GM18951 (cell line): ENCODE measurements at regions not wholly inside any gene's neighbourhood (a gene's known extent, or its start where the extent isn't known, plus 50 kb on each side); places are given as distances from the start of the nearest gene placed in this dataset.

Experiments
- POLR2A ChIP-seq: IDR thresholded peaks from 4 replicates; pipeline ENCODE4 v1.6.1; 2011; ENCODE audit warnings: mild to moderate bottlenecking; ENCODE audit not compliant: insufficient read length, insufficient read depth; ENCODE audit errors: extremely low read depth
- in situ Hi-C: fragments of 300-500 bp; cut with MboI; formaldehyde crosslinking; loops from one replicate; pipeline ENCODE4 v1.12.0; 2022; ENCODE audit warnings: low sequenced_read_pairs, mixed read lengths, inconsistent platforms; ENCODE audit not compliant: unreplicated experiment

DNA sequence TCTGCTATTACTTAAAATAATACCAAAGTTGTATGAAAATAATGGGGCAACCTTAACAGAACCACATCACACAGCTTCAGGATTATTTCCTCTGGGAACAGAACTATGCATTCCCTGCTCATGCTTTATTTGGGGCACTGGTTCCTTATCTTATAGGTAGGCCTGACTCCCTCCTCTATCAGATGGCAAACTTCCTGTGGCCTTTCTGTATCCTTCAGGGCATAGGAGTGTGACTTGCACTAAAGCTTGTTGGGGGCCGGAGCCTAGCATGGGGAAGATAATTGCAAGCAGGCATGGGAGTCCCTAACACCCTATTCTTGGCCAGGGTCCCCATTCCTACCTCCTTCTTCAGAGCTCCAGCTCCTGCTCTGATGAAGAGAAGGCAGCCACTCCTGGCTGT lies 167.2 kb upstream of the SERTAD2 start:
- no peak for TF ChIP-seq POLR2A
- in situ Hi-C loops, result no loop called here

DNA sequence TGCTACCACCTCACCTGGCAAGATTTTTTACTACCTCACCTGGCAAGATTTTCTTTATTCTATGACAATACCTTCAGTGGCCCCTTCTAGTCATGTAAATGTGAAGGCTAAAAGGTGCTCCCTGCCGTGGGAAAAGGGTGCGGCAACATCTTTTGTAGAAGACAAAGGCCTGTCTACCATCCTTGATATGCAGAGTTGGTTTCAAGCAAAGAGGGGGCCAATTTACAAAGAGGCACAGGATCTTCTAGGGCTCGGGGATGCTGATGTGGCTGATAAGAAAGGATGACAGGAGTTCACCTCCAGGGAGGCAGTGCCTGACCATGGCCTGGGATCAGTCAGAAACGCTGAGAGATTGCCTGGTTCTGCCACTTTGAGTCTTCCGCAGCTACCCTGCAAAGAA lies 165.4 kb upstream of the SLC1A4 start:
- in situ Hi-C loops, result no loop called here
- no peak for TF ChIP-seq POLR2A

DNA sequence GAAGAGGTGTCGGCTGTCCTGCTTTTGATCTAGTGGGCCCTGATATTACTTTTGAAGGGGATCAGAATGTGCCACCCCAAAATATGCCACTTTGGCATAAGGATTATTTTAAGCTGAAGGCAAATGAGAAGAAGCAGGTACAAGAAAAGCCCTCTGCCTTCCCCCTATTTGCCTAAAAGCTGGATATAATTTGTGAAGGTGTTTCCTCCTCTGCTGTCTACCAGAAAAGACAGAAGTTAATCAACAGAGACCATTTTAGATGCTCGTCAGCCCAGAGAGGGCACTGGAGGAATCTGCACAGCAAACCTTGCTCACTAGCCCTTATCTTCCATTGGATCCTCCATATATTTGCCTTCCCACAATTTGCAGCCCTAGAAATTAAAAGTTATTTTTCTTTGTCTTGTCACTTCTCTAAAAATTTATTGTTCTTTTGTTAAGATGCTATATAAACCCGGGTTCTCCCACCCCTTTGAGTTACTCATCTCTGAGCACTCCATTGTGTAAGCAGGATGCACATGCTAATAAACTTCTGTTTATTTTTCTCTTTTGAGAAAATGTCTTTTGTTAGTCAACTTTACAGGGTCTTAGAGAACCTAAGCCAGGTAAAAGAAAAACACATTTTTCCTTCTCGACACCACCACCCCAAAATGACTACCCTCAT lies 163.2 kb upstream of the SLC1A4 start:
- no peak for TF ChIP-seq POLR2A
- in situ Hi-C loops, result no loop called here

DNA sequence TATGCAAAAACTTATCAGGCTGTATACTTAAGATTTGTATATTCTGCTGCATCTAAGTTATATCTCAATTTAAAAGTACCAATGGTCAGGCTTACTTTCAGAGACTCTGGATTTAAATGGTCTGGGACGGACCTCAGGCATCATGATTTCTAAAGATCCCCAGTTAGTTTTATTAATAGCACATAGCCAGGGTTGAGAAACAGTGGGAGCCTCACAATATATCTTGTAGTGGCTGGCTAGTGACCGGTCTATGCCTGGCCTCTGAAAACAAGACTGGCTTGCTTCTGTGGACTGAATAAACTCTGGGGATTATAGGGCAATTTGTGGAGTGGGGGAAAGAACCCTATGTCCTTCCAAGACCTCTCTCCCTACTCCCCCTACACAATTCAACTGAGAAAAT lies 162.5 kb upstream of the SLC1A4 start:
- in situ Hi-C loops, result no loop called here

DNA sequence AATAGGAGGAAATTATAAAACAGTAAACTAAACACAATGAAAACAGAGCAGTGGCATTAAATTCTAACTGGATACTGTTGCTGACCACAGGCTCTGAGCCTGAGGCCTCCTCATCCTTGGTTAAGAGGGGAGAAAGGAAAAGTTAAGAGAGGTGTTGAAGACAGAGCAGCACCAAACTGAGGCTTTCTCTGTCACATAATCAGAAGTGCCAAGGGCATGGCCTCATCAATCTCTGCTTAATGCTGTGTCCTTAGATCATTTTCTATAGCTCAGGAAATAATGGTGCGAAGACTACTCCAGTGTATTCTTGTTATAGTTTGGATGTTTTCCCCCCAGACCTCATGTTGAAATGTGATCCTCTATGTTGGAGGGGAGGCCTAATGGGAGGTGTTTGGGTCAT lies 160.9 kb upstream of the SLC1A4 start:
- TF ChIP-seq POLR2A, result no peak
- in situ Hi-C loops, result no loop called here

More for the DNA sequence above, 162.5 kb upstream of the SLC1A4 start:
- no peak for TF ChIP-seq POLR2A

DNA sequence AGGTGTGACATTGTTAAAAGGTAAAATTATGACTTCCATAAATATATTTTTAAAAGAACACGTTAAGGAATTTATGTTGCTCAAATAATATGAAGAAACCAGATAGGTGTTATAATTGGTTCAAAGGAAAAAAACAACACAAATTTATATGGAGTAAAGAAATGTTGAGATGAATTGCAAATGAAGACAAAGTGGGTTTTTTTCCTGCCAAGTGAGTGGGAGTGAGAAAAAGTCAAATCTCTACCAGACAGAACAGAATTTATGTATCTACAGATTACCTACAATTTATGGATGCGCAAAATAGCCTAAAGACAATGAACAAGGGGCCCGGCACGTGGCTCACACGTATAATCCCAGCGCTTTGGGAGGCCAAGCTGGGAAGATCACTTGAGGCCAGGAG lies 159.7 kb upstream of the SLC1A4 start:
- no peak for TF ChIP-seq POLR2A
- in situ Hi-C loops, result no loop called here

DNA sequence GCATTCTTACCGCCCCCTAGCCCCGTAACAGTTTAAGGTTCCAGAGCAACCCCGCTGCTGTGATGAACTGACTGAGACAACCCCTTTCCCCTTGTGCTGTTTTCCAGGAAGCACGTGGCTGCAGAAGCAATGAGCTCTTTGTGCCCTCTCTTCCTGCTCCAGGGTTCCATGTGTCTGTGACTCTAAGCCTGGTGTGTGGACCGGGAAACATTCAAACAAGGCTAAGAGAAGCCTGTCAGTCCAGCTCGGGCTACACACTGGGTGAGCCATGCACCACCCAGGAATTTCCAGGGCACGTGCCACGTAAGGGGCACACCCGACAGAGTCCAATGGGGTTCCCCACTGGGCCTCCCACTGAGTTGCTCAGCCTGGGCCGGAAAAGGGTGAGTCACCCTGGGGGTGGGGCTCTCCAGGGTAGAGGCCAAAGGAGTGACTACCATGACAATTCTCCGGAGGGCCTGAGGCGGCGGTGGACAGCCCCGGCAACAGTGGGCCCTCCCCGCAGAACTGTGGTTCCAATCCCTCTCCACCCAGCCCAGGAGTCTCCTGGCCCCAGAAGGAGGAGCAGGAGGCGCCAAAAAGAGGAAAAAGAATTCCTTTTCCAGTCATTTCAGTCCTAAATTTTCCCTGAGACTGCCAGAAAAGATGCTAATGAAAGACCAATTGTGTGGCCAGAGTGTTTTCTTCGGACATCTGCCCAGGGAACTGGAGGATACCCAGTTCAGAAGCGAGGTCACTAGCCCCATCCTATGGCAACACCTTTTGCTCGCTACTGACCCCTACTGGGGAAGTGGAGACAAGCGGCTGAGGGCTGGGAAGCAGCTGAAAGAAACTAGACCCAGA lies 157.8 kb upstream of the SLC1A4 start:
- TF ChIP-seq POLR2A, result no peak
- in situ Hi-C loops, result no loop called here

DNA sequence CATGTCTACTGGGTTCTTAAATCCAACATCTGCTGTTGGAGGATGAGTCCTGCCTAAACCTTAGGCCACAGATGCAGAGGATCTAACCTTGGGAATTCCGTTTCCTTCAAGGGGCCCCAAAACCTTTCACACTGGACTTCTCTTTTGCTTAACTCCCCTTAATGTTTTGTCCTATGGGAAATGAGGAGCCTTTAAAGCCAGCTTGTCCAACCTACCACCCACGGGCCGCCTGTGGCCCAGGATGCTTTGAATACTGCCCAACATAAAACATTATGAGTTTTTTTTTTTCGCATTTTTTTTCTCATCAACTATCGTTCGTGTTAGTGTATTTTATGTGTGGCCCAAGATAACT lies 157.2 kb upstream of the SLC1A4 start:
- in situ Hi-C loops, result no loop called here
- TF ChIP-seq POLR2A, result no peak

DNA sequence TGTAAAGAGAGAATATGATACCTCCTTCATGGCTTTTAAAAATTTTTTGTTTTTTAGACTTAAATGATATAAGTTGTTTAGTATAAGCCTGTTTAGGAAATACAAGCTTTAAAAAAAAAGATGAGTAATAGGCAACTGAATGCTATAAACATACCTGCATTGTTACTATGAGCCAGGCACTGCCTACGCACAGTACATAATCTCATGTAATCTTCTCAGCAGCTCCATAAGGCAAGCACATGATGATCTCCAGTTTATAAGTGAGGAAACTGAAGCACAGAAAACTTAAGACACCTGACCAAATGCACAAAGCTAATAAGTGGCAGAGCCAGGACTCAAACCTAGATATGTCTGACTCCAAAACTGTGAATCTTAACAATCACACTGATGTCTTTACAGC lies 156.3 kb upstream of the SLC1A4 start:
- in situ Hi-C loops, result no loop called here
- no peak for TF ChIP-seq POLR2A

DNA sequence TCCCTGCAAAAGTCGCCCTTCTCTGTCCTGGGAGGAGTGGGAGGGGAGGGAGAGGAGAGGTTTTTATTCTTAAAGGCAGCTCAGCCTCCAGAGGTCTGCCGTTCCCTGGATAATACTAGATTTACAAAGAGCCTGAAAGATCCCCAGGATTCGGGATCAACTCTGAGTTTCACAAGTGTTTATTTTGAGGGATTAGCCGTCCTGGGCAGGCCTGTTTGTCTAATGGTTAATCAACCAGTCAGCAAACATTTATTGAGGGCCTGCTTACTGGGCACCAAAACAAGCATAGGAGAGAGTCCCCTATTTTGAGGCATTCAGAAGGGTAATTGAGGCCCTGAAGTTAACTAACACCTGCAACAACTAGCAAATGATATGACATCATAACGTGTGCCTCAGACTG lies 152.6 kb upstream of the SLC1A4 start:
- in situ Hi-C loops, result no loop called here

DNA sequence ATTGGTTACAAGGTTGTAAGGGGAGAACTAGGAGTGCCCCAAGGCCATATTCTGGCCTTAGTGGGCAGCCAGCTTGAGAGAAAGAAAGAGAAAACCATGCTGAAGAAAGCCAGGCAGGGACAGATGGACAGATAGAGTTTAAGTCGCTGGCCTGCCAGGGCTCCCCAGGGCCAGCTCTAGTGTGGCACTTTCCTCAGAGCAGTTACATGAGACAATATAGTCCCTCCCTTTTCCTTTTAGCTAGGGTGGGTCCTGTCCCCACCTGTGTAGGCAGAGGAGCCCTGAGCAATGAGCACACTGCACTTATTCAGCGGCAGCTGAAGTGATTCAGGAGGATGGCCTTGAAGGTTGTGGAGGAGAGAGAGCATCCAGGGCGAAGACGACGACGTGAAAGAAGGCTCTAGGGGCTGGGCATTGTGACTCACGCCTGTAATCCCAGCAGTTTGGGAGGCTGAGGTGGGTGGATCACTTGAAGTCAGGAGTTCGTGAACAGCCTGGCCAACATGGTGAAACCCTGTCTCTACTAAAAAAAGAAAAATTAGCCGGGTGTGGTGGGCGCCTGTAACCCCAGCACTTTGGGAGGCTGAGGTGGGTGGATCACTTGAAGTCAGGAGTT lies 152.0 kb upstream of the SLC1A4 start:
- TF ChIP-seq POLR2A, result no peak
- in situ Hi-C loops, result no loop called here

More for the DNA sequence above, 152.6 kb upstream of the SLC1A4 start:
- no peak for TF ChIP-seq POLR2A

DNA sequence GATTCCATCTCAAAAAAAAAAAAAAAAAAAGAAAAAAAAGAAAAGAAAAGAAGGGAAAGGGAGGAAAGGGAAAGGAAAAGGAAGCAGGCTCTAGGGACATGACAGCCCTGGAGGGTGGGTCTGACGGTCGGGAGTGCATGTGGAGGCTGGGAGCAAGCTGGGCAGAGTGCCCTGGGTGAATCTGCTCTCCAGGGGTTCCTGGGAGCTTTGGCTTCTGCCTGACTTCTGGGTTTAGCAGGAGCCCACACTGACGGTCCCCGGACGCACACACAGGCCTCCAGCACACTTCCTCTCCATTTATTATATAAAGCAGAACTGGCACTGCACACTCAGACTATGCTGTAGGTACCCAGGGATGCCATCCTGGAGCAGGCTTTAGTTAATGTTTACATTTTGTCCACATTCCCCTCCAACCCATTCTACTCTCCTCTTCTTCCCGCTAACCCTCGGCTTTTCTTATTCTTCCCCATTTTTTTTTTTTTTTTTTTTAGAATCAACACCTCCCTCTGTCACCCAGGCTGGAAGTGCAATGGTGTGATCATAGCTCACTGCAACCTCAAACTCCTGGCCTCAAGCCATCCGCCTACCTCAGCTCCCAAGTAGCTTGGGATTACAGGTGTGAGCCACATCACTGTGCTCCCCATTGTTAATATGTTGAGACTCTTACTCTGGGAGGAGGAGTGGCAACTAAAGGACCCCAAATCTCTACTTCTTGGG lies 151.1 kb upstream of the SLC1A4 start:
- in situ Hi-C loops, result no loop called here
- no peak for TF ChIP-seq POLR2A

DNA sequence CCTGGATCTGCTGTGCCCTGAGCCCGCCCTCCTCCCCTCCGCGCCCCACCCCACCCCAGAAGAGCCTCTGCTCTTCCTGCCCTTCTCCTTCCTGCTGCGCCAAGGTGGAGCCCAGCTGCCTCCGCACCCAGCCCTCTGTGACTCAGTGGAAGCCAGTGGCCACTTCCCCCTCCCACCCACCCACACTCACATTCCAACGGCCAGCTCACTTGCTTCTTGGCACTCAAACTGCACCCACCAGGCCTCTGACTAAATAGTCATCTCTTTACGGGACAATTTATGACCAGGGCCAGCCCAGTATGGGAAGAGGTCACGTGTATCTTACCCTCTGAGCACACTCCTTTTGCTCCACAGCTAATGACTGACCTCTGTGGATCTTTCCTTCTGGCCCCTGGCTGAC lies 150.4 kb upstream of the SLC1A4 start:
- in situ Hi-C loops, result no loop called here
- TF ChIP-seq POLR2A, result no peak

DNA sequence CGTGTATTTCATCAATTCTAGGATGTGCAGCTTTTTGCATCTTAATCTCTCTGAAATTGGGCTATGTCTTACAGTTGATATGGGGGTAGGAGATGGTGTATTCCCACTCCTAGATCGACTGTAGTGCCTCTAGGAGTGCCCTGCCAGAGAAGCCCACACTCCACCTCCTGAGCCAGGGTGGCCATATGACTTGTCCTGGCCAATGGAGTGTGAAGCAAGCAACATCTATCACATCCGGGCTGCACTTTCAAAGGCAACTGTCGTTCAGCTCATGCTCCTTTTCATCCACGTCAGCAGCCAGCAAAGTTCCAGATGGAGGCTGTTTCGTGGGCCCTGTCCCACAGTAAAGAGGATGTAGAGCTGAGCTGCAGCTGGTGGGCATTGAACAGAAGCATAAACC lies 149.4 kb upstream of the SLC1A4 start:
- TF ChIP-seq POLR2A, result peak; percentile 49
- in situ Hi-C loops, result no loop called here

DNA sequence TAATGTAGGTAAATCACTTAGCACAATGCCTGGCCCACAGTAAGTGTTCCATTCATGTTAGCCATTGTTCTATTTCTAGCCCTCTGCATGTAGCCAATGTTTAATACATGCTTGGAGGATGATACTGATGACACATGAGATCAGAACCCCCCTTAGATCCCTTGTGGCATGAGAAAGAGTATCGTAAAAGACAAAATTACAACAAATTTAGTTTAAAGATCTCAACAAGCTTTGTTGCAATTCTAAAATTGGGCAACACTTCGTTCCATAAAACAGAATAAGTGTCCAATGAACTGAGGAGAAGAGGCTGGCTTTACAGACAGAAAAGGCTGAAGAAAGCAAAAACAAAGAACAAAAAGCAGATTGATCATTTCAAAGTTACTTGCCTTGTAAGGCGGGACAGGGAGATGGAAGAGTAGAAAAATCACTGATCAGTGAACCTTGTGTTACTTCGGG lies 148.7 kb upstream of the SLC1A4 start:
- no peak for TF ChIP-seq POLR2A
- in situ Hi-C loops, result no loop called here
